Body of pancreas (tissue), 4 donors: ENCODE measurements at regions not wholly inside any gene's neighbourhood (a gene's known extent, or its start where the extent isn't known, plus 50 kb on each side); places are given as distances from the start of the nearest gene placed in this dataset.

Experiments used
- ATAC-seq: fragments of 150-250 bp; one replicate; pipeline ENCODE4 v1.9.1; 2016
- DNase-seq, 4 donors: peaks; one replicate each; pipeline ENCODE4 v3.0.0-alpha.2; 2019
- H3K27ac ChIP-seq, 4 donors: fragments of 200-600 bp; sonication (generic); 1 replicate in 3 of 4; 2 replicates in 1 of 4; pipeline versions ENCODE4 v1.5.1 to v1.6.1; 2016 to 2019; ENCODE audit warnings: mild to moderate bottlenecking in 1 of 4, mixed read lengths in 1 of 4, moderate library complexity in 1 of 4
- H3K27me3 ChIP-seq, 2 donors: fragments of 200-600 bp; sonication (generic); one replicate each; pipeline ENCODE4 v1.6.0; 2016; ENCODE audit warnings: mild to moderate bottlenecking in 1 of 2
- H3K36me3 ChIP-seq, 2 donors: fragments of 200-600 bp; sonication (generic); replicated peaks in 1 of 2; 2 replicates each; pipeline ENCODE4 v1.5.1; 2016; ENCODE audit warnings: low read depth in 2 of 2; ENCODE audit not compliant: insufficient read depth in 1 of 2
- H3K4me1 ChIP-seq: fragments of 200-600 bp; sonication (generic); one replicate; pipeline ENCODE4 v1.6.0; 2016
- H3K4me3 ChIP-seq, 2 donors: fragments of 200-600 bp; sonication (generic); 1 replicate in 1 of 2; 2 replicates in 1 of 2; pipeline ENCODE4 v1.5.1; 2016 to 2019
- H3K9me3 ChIP-seq, 3 donors: fragments of 200-600 bp; sonication (generic); 1 replicate in 2 of 3; 2 replicates in 1 of 3; pipeline ENCODE4 v1.5.1; 2016
- POLR2A ChIP-seq, 3 donors: fragments of 450-650 bp; IDR thresholded peaks; one replicate each; pipeline ENCODE4 v1.6.1; 2016; ENCODE audit warnings: antibody characterized with exemption in 3 of 3, mild to moderate bottlenecking in 2 of 3
- WGBS, 2 donors: methylation state at CpG; one replicate each; pipeline ENCODE4 v1.1.5; 2017; 5-methylcytosine and 5-hydroxymethylcytosine counted together
- intact Hi-C: fragments of 100-400 bp; cut with DNase I; formaldehyde crosslinking; loops from one replicate; pipeline ENCODE4 v1.15.1; 2023
- TF ChIP-seq, protein P1 (sequence below), 7 experiments: fragments of 450-650 bp in 4 of 7; fragments of 200-600 bp in 3 of 7; sonication (generic) in 3 of 7; IDR thresholded peaks; one replicate each; pipeline ENCODE4 v1.5.1; 2016 to 2019; ENCODE audit warnings: antibody characterized with exemption in 7 of 7

GRCh38 chr3:72022027-72022426, 237.1 kb upstream of the PROK2 start:
- no peak for DNase-seq
- no peak for ATAC-seq
- H3K27ac ChIP-seq: no peak overlapping the region
- H3K4me3 ChIP-seq: no peak overlapping the region
- TF ChIP-seq POLR2A (IDR thresholded peaks at IDR 0.05): no peak
- TF ChIP-seq, protein P1, sequence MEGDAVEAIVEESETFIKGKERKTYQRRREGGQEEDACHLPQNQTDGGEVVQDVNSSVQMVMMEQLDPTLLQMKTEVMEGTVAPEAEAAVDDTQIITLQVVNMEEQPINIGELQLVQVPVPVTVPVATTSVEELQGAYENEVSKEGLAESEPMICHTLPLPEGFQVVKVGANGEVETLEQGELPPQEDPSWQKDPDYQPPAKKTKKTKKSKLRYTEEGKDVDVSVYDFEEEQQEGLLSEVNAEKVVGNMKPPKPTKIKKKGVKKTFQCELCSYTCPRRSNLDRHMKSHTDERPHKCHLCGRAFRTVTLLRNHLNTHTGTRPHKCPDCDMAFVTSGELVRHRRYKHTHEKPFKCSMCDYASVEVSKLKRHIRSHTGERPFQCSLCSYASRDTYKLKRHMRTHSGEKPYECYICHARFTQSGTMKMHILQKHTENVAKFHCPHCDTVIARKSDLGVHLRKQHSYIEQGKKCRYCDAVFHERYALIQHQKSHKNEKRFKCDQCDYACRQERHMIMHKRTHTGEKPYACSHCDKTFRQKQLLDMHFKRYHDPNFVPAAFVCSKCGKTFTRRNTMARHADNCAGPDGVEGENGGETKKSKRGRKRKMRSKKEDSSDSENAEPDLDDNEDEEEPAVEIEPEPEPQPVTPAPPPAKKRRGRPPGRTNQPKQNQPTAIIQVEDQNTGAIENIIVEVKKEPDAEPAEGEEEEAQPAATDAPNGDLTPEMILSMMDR (IDR thresholded peaks at IDR 0.05): no peak
- H3K27me3 ChIP-seq: no peaks in the 10 kb centered on the region
- WGBS, 2 donors: 88 to 93% methylated on average over 5 of the region's 5 CpGs
- H3K9me3 ChIP-seq: no peaks in the 10 kb centered on the region
- H3K36me3 ChIP-seq: no peaks in the 10 kb centered on the region
- no peaks in the 10 kb centered on the region for H3K4me1 ChIP-seq
- intact Hi-C loops: no loop called here

- ATAC-seq (no peak), DNase-seq (no peak)
- Histone ChIP-seq H3K27ac (no peak overlapping the region), H3K9me3 (no peaks in the 10 kb centered on the region), H3K4me3 (no peak overlapping the region), H3K27me3 (no peaks in the 10 kb centered on the region), H3K36me3 (no peaks in the 10 kb centered on the region), H3K4me1 (no peaks in the 10 kb centered on the region)
- WGBS, 2 donors: 95 to 100% methylated on average over 1 of the region's 1 CpG
- no peak for TF ChIP-seq POLR2A (IDR thresholded peaks at IDR 0.05)
- TF ChIP-seq, protein P1 (IDR thresholded peaks at IDR 0.05): no peak
- intact Hi-C loops: no loop called here
These were observed 236.6 kb upstream of the PROK2 start for GRCh38 chr3:72021531-72021930.

- intact Hi-C loops: no loop called here
- DNase-seq (no peak), ATAC-seq (no peak)
- H3K4me3 ChIP-seq: no peak overlapping the region
- H3K36me3 ChIP-seq: no peaks in the 10 kb centered on the region
- H3K27me3 ChIP-seq: no peaks in the 10 kb centered on the region
- no peaks in the 10 kb centered on the region for H3K9me3 ChIP-seq
- H3K4me1 ChIP-seq: no peaks in the 10 kb centered on the region
- H3K27ac ChIP-seq: no peak overlapping the region
- 90% methylated on average over 5 of the region's 5 CpGs for WGBS, 2 donors
- TF ChIP-seq POLR2A (IDR thresholded peaks at IDR 0.05): no peak
- TF ChIP-seq, protein P1 (IDR thresholded peaks at IDR 0.05): no peak
These were observed 233.5 kb upstream of the PROK2 start for GRCh38 chr3:72018343-72018984.

- intact Hi-C loops: no loop called here
- no peak for ATAC-seq
These were observed 233.0 kb upstream of the PROK2 start for GRCh38 chr3:72017935-72018334.

More at GRCh38 chr3:72017935-72018334, 233.0 kb upstream of the PROK2 start:
- Histone ChIP-seq H3K36me3 (no peaks in the 10 kb centered on the region), H3K27me3 (no peaks in the 10 kb centered on the region), H3K4me1 (no peaks in the 10 kb centered on the region), H3K4me3 (no peak overlapping the region), H3K9me3 (no peaks in the 10 kb centered on the region), H3K27ac (no peak overlapping the region)
- 64 to 89% methylated on average over 1 of the region's 1 CpG for WGBS, 2 donors
- DNase-seq: no peak
- TF ChIP-seq, protein P1 (IDR thresholded peaks at IDR 0.05): no peak
- no peak for TF ChIP-seq POLR2A (IDR thresholded peaks at IDR 0.05)
